Spleen (tissue), 7 donors: ENCODE measurements at regions not wholly inside any gene's neighbourhood (a gene's known extent, or its start where the extent isn't known, plus 50 kb on each side); places are given as distances from the start of the nearest gene placed in this dataset.

ENCODE experiments used
- CTCF ChIP-seq, 11 experiments: fragments of 200-600 bp in 7 of 11; fragments of 450-650 bp in 4 of 11; sonication (generic) in 4 of 11; IDR thresholded peaks in 8 of 11; conservative IDR thresholded peaks in 3 of 11; 1 replicate in 7 of 11; 2 replicates in 4 of 11; pipeline versions ENCODE4 v1.4.0 to v1.8.0; 2016 to 2021; ENCODE audit warnings: antibody characterized with exemption in 11 of 11, inconsistent platforms in 4 of 11, mild to moderate bottlenecking in 1 of 11
- POLR2A ChIP-seq, 3 donors: fragments of 450-650 bp; IDR thresholded peaks; one replicate each; pipeline ENCODE4 v1.5.1; 2017; ENCODE audit warnings: antibody characterized with exemption in 3 of 3, mild to moderate bottlenecking in 1 of 3
- POLR2AphosphoS5 ChIP-seq, 3 donors: sonication (generic); formaldehyde crosslinking; IDR thresholded peaks; one replicate each; pipeline ENCODE4 v1.5.1; 2017; ENCODE audit warnings: antibody characterized with exemption in 3 of 3
- donor health status: DM: no; HTN: no; CAD: no; lungs with moderate emphysema.
- donor health status: DM: no; HTN: no; CAD: no.
- donor health status: DM: no; HTN: no; CAD: no.

- no peak for TF ChIP-seq CTCF (IDR thresholded peaks at IDR 0.05 in 8 of 11, conservative IDR thresholded peaks at IDR 0.05 in 3 of 11)
- no peak for TF ChIP-seq POLR2A (IDR thresholded peaks at IDR 0.05)
- no peak for TF ChIP-seq POLR2AphosphoS5 (IDR thresholded peaks at IDR 0.05)
Measured at GRCh38 chr6:26222571-26222970, 135.3 kb downstream of the HFE start.
